ENCODE measurements at regions not wholly inside any gene's neighbourhood (a gene's known extent, or its start where the extent isn't known, plus 50 kb on each side); places are given as distances from the start of the nearest gene placed in this dataset.

- H3K4me3 Mint-ChIP-seq: no peak overlapping the region
- H3K27me3 Mint-ChIP-seq: peaks cover 19% of the 10 kb centered on the region
- H3K4me1 Mint-ChIP-seq: no peaks in the 10 kb centered on the region
- ATAC-seq: no peak
- H3K36me3 Mint-ChIP-seq: no peaks in the 10 kb centered on the region
- H3K27ac Mint-ChIP-seq: no peak overlapping the region
- H3K9me3 Mint-ChIP-seq: no peaks in the 10 kb centered on the region
These were observed 145.5 kb downstream of the CYP26B1 start for GRCh38 chr2:72001937-72002690.

- no peaks in the 10 kb centered on the region for H3K36me3 Mint-ChIP-seq
- ATAC-seq: no peak
- no peak overlapping the region for H3K27ac Mint-ChIP-seq
- H3K4me1 Mint-ChIP-seq: no peaks in the 10 kb centered on the region
- no peaks in the 10 kb centered on the region for H3K9me3 Mint-ChIP-seq
- peaks cover 19% of the 10 kb centered on the region for H3K27me3 Mint-ChIP-seq
- no peak overlapping the region for H3K4me3 Mint-ChIP-seq
These were observed 147.6 kb downstream of the CYP26B1 start for GRCh38 chr2:72000110-72000509.

- H3K9me3 Mint-ChIP-seq: no peaks in the 10 kb centered on the region
- H3K27me3 Mint-ChIP-seq: peaks cover 19% of the 10 kb centered on the region
- H3K4me3 Mint-ChIP-seq: no peak overlapping the region
- H3K36me3 Mint-ChIP-seq: no peaks in the 10 kb centered on the region
- H3K4me1 Mint-ChIP-seq: no peaks in the 10 kb centered on the region
- no peak for ATAC-seq
- no peak overlapping the region for H3K27ac Mint-ChIP-seq
These were observed 148.1 kb downstream of the CYP26B1 start for GRCh38 chr2:71999580-71999979.

GRCh38 chr2:71997843-71998242 is 149.8 kb downstream of the CYP26B1 start:
- no peak overlapping the region for H3K4me3 Mint-ChIP-seq
- peaks cover 15% of the 10 kb centered on the region for H3K27me3 Mint-ChIP-seq
- ATAC-seq: no peak

GRCh38 chr2:71995067-71995665 is 152.5 kb downstream of the CYP26B1 start:
- no peak for ATAC-seq
- Mint-ChIP-seq H3K9me3 (no peaks in the 10 kb centered on the region), H3K27me3 (peaks cover 2% of the 10 kb centered on the region), H3K4me3 (no peak overlapping the region), H3K27ac (no peak overlapping the region), H3K36me3 (no peaks in the 10 kb centered on the region), H3K4me1 (no peaks in the 10 kb centered on the region)

More at GRCh38 chr2:71997843-71998242, 149.8 kb downstream of the CYP26B1 start:
- Mint-ChIP-seq H3K4me1 (no peaks in the 10 kb centered on the region), H3K36me3 (no peaks in the 10 kb centered on the region), H3K9me3 (no peaks in the 10 kb centered on the region), H3K27ac (no peak overlapping the region)

GRCh38 chr2:71992036-71992435 is 155.6 kb downstream of the CYP26B1 start:
- Mint-ChIP-seq H3K27me3 (no peaks in the 10 kb centered on the region), H3K27ac (no peak overlapping the region)

GRCh38 chr2:71991397-71991796 is 156.3 kb downstream of the CYP26B1 start:
- no peak for ATAC-seq
- no peaks in the 10 kb centered on the region for H3K4me1 Mint-ChIP-seq
- H3K9me3 Mint-ChIP-seq: no peaks in the 10 kb centered on the region
- H3K36me3 Mint-ChIP-seq: no peaks in the 10 kb centered on the region
- no peaks in the 10 kb centered on the region for H3K27me3 Mint-ChIP-seq
- H3K27ac Mint-ChIP-seq: no peak overlapping the region
- H3K4me3 Mint-ChIP-seq: no peak overlapping the region

More at GRCh38 chr2:71992036-71992435, 155.6 kb downstream of the CYP26B1 start:
- no peaks in the 10 kb centered on the region for H3K4me1 Mint-ChIP-seq
- H3K9me3 Mint-ChIP-seq: no peaks in the 10 kb centered on the region
- no peaks in the 10 kb centered on the region for H3K36me3 Mint-ChIP-seq
- no peak for ATAC-seq
- no peak overlapping the region for H3K4me3 Mint-ChIP-seq

GRCh38 chr2:71990826-71991225 is 156.8 kb downstream of the CYP26B1 start:
- no peak for ATAC-seq
- Mint-ChIP-seq H3K36me3 (no peaks in the 10 kb centered on the region), H3K27ac (no peak overlapping the region), H3K27me3 (no peaks in the 10 kb centered on the region), H3K4me3 (no peak overlapping the region), H3K9me3 (no peaks in the 10 kb centered on the region), H3K4me1 (no peaks in the 10 kb centered on the region)

GRCh38 chr2:71990122-71990521 is 157.5 kb downstream of the CYP26B1 start:
- Mint-ChIP-seq H3K27ac (no peak overlapping the region), H3K4me3 (no peak overlapping the region), H3K9me3 (no peaks in the 10 kb centered on the region), H3K27me3 (no peaks in the 10 kb centered on the region), H3K4me1 (no peaks in the 10 kb centered on the region), H3K36me3 (no peaks in the 10 kb centered on the region)
- ATAC-seq: no peak

- no peak overlapping the region for H3K4me3 Mint-ChIP-seq
- no peaks in the 10 kb centered on the region for H3K4me1 Mint-ChIP-seq
- H3K27me3 Mint-ChIP-seq: no peaks in the 10 kb centered on the region
- no peaks in the 10 kb centered on the region for H3K9me3 Mint-ChIP-seq
- H3K36me3 Mint-ChIP-seq: no peaks in the 10 kb centered on the region
- no peak for ATAC-seq
- H3K27ac Mint-ChIP-seq: no peak overlapping the region
These were observed 158.0 kb downstream of the CYP26B1 start for GRCh38 chr2:71989671-71990070.

- Mint-ChIP-seq H3K27ac (no peak overlapping the region), H3K36me3 (no peaks in the 10 kb centered on the region), H3K27me3 (no peaks in the 10 kb centered on the region), H3K9me3 (no peaks in the 10 kb centered on the region), H3K4me1 (no peaks in the 10 kb centered on the region), H3K4me3 (no peak overlapping the region)
- ATAC-seq: no peak
These were observed 159.5 kb downstream of the CYP26B1 start for GRCh38 chr2:71988170-71988569.

GRCh38 chr2:71976685-71977084 is 171.0 kb downstream of the CYP26B1 start:
- peaks cover 8% of the 10 kb centered on the region for H3K9me3 Mint-ChIP-seq

GRCh38 chr2:71974846-71975245 is 172.8 kb downstream of the CYP26B1 start:
- Mint-ChIP-seq H3K27me3 (peaks cover 4% of the 10 kb centered on the region), H3K27ac (no peak overlapping the region), H3K9me3 (peaks cover 5% of the 10 kb centered on the region), H3K4me1 (no peaks in the 10 kb centered on the region), H3K36me3 (no peaks in the 10 kb centered on the region), H3K4me3 (no peak overlapping the region)
- ATAC-seq: no peak

More at GRCh38 chr2:71976685-71977084, 171.0 kb downstream of the CYP26B1 start:
- Mint-ChIP-seq H3K27me3 (peaks cover 13% of the 10 kb centered on the region), H3K4me1 (no peaks in the 10 kb centered on the region), H3K36me3 (no peaks in the 10 kb centered on the region), H3K27ac (no peak overlapping the region), H3K4me3 (no peak overlapping the region)
- no peak for ATAC-seq

GRCh38 chr2:71971493-71971892 is 176.2 kb downstream of the CYP26B1 start:
- no peak overlapping the region for H3K4me3 Mint-ChIP-seq
- H3K27ac Mint-ChIP-seq: no peak overlapping the region
- peaks cover 4% of the 10 kb centered on the region for H3K27me3 Mint-ChIP-seq
- no peaks in the 10 kb centered on the region for H3K9me3 Mint-ChIP-seq
- ATAC-seq: no peak
- no peaks in the 10 kb centered on the region for H3K36me3 Mint-ChIP-seq
- no peaks in the 10 kb centered on the region for H3K4me1 Mint-ChIP-seq

GRCh38 chr2:71965530-71965929 is 182.1 kb downstream of the CYP26B1 start:
- Mint-ChIP-seq H3K4me3 (no peak overlapping the region), H3K9me3 (no peaks in the 10 kb centered on the region), H3K27ac (no peak overlapping the region), H3K27me3 (peaks cover 7% of the 10 kb centered on the region), H3K4me1 (no peaks in the 10 kb centered on the region), H3K36me3 (no peaks in the 10 kb centered on the region)
- no peak for ATAC-seq

All from stimulated activated memory B cell treated with anti-CD40 and anti-IgM and Interleukin-4, amounts not matched to agents 10 μg/mL and 1 μg/mL and 100 μg/mL, for 72 hours (primary cell).